ENCODE measurements at regions not wholly inside any gene's neighbourhood (a gene's known extent, or its start where the extent isn't known, plus 50 kb on each side); places are given as distances from the start of the nearest gene placed in this dataset.

DNA sequence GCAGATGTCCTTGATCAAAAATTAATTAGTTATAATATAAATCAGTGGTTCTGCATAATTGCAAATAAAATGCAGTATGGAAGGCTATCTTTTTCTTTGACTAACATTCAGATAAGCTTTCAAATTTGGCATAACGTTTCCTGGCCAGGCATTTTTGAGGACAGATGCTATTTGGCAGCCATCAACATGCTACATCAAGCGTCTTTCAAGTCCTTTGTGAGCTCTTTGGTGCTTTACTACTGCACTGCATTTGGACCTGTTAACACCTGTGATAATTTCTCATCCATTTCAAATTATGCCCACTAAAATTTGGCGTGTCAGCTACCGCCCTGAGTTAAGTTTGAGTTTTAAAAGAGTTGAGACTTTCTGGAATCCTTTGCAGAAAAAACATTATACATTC lies 545.7 kb downstream of the STK39 start:
- no peaks in the 10 kb centered on the region for H3K27me3 ChIP-seq
- no peaks in the 10 kb centered on the region for H3K4me1 ChIP-seq
- TF ChIP-seq, protein P1, sequence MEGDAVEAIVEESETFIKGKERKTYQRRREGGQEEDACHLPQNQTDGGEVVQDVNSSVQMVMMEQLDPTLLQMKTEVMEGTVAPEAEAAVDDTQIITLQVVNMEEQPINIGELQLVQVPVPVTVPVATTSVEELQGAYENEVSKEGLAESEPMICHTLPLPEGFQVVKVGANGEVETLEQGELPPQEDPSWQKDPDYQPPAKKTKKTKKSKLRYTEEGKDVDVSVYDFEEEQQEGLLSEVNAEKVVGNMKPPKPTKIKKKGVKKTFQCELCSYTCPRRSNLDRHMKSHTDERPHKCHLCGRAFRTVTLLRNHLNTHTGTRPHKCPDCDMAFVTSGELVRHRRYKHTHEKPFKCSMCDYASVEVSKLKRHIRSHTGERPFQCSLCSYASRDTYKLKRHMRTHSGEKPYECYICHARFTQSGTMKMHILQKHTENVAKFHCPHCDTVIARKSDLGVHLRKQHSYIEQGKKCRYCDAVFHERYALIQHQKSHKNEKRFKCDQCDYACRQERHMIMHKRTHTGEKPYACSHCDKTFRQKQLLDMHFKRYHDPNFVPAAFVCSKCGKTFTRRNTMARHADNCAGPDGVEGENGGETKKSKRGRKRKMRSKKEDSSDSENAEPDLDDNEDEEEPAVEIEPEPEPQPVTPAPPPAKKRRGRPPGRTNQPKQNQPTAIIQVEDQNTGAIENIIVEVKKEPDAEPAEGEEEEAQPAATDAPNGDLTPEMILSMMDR (IDR thresholded peaks at IDR 0.05), result no peak
- no peak overlapping the region for H3K4me3 ChIP-seq
- H3K9me3 ChIP-seq, result no peaks in the 10 kb centered on the region
- ATAC-seq (no peak), DNase-seq (no peak)
- H3K36me3 ChIP-seq, result no peaks in the 10 kb centered on the region
- no peak overlapping the region for H3K27ac ChIP-seq
- intact Hi-C loops (cut with DNase I), result no loop called here

DNA sequence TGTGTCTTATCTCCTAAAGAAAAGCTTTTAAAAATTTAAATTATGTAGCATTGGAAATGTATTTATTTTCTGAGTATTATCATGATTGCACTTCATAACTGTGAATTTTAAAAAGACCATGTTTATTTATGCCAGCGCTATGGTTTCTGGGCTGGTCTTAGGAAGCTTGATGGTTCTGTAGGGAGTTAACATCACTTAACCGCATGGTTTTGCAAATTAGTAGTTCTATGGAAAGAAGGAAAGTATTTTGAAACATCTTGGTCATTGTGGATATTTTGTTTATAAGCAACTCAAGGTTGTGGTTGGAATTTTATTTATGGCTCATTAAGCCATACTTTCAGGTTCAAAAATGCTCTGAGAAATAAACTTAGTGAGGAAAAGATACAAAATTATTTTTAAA lies 549.4 kb downstream of the STK39 start:
- DNase-seq (peak in 1 of 4 donors; percentile 2), ATAC-seq (no peak)
- Histone ChIP-seq H3K27me3 (no peaks in the 10 kb centered on the region), H3K9me3 (no peaks in the 10 kb centered on the region), H3K36me3 (no peaks in the 10 kb centered on the region), H3K4me1 (no peaks in the 10 kb centered on the region), H3K27ac (no peak overlapping the region), H3K4me3 (no peak overlapping the region)
- intact Hi-C loops (cut with DNase I), result no loop called here
- TF ChIP-seq, protein P1 (IDR thresholded peaks at IDR 0.05), result no peak

DNA sequence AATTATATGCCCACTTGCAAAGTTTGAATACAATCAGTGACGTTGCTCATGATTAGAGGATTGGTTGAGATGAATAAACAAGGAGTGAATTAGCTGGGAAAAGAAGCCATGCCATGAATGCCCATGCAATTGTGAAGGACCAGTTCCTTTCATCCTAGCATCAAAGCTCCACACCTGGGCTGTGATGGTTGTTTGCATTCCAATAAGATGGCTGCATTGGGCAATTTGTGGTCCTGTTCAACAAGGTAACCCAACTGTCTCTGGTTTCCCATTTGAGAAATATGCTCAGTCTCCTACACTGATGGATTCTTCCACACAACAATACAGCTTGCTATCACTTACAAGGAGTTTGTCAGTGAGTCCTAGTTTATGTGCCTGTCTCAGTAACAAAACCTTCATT lies 550.2 kb downstream of the STK39 start:
- TF ChIP-seq, protein P1 (IDR thresholded peaks at IDR 0.05), result no peak

DNA sequence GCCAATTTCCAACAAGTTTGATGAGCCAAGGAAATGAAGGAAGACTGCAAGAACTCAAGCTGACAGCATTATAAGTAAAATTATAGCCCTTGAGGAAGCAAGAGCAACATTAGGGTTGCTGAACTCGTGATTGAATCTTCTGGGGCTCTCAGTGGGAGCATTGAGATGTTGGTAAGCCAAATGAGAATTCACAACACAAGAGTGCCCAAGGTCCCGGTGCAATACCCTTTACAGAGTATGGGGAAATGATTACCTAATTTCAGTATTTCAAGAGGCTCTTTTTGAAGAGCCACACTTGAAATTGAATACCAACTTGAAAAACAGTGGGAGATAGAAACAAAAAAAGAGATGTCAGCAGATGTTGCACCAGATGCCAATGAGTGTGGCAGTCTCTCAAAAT lies 554.5 kb downstream of the STK39 start:
- intact Hi-C loops (cut with DNase I), result no loop called here
- TF ChIP-seq, protein P1 (IDR thresholded peaks at IDR 0.05), result no peak
- H3K36me3 ChIP-seq, result no peaks in the 10 kb centered on the region
- ATAC-seq (no peak), DNase-seq (no peak)
- no peaks in the 10 kb centered on the region for H3K9me3 ChIP-seq
- H3K4me3 ChIP-seq, result no peak overlapping the region
- H3K4me1 ChIP-seq, result no peaks in the 10 kb centered on the region
- no peak overlapping the region for H3K27ac ChIP-seq
- H3K27me3 ChIP-seq, result no peaks in the 10 kb centered on the region

More for the DNA sequence above, 550.2 kb downstream of the STK39 start:
- Histone ChIP-seq H3K27me3 (no peaks in the 10 kb centered on the region), H3K27ac (no peak overlapping the region), H3K9me3 (no peaks in the 10 kb centered on the region), H3K4me1 (no peaks in the 10 kb centered on the region), H3K4me3 (no peak overlapping the region), H3K36me3 (no peaks in the 10 kb centered on the region)
- DNase-seq (no peak), ATAC-seq (no peak)
- intact Hi-C loops (cut with DNase I), result no loop called here

DNA sequence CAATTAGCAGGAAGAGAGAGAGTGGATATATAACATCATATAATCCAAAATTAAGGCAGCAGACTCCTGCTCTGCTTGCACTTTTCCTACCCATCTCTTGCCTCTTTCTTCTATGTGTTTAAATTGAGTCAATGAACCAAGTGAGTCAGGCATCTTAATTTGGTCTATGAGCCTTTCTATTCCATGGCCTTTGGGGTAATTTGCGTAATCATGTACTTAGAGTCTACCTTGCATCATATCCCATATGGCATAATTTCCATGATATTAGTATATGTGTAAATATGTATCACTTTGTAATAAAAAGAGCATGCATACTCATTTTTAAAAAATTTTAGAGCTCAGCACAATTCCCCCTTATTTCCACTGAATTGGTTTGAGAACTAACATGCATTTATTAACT lies 555.2 kb downstream of the STK39 start:
- no peaks in the 10 kb centered on the region for H3K27me3 ChIP-seq
- no peaks in the 10 kb centered on the region for H3K36me3 ChIP-seq
- TF ChIP-seq, protein P1 (IDR thresholded peaks at IDR 0.05), result no peak
- DNase-seq (no peak), ATAC-seq (no peak)
- no peak overlapping the region for H3K27ac ChIP-seq
- no peak overlapping the region for H3K4me3 ChIP-seq
- intact Hi-C loops (cut with DNase I), result no loop called here
- no peaks in the 10 kb centered on the region for H3K9me3 ChIP-seq
- H3K4me1 ChIP-seq, result no peaks in the 10 kb centered on the region
